NCI-H526 treated with DMSO at 0.1 percent for 48 hours (cell line): ENCODE measurements at regions not wholly inside any gene's neighbourhood (a gene's known extent, or its start where the extent isn't known, plus 50 kb on each side); places are given as distances from the start of the nearest gene placed in this dataset.
A peak's percentile ranks its signal among the peaks of the same experiment; 100 is the strongest.
"Not testable (repeated sequence)": the region's sequence is repeated elsewhere in the genome, so short reads cannot be mapped to it uniquely, and the experiment has no call there.

Experiments used
- DNase-seq: peaks from one replicate; lab custom pipeline; 2025; lab: John Stamatoyannopoulos, UW

DNA sequence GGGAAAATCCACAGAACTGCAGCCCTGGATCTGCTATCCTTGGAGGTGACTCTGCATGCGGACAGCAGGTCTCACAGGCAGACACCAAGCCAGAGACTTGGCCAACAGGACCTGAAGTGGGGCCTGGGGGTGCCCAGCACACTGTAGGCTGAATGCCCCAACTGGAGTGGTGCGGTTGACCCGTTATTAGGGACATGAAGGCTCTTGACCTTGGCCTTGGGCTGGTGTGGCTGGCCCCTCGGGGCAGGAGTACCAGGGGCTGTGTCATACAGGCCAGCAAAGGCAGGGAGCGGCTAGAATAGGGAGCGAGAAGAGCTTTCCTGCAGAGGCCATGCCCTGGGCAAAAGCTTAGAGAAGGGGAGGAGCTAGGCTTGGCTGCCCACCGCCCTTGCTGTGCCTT lies 153.2 kb upstream of the MVB12B start:
- no peak for DNase-seq

GRCh38 chr9:126173929-126174328 lies 152.7 kb upstream of the MVB12B start:
- no peak for DNase-seq

DNA sequence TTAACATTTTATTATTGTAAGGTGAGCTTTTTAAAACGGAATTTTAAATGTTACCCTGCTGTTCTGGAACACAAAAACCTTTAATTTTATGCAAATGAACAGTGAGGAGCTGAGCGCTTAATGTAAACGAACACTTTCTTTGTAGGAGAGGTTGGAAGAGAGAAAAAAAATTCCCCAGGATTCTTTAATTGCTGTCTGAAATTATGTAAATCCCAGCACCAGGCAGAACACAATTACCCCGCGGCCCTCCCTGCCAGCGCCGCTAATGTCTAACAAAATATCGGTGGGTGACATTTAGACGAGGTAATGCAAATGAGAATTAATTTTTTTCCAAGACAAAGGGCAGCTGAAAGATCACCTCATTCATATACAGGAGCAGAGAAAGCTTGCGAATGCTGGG lies 143.4 kb upstream of the MVB12B start:
- DNase-seq, result peak; percentile 76

GRCh38 chr9:126190994-126191393 lies 135.6 kb upstream of the MVB12B start:
- not testable (repeated sequence) for DNase-seq

GRCh38 chr9:126198854-126199253 lies 127.8 kb upstream of the MVB12B start:
- no peak for DNase-seq

DNA sequence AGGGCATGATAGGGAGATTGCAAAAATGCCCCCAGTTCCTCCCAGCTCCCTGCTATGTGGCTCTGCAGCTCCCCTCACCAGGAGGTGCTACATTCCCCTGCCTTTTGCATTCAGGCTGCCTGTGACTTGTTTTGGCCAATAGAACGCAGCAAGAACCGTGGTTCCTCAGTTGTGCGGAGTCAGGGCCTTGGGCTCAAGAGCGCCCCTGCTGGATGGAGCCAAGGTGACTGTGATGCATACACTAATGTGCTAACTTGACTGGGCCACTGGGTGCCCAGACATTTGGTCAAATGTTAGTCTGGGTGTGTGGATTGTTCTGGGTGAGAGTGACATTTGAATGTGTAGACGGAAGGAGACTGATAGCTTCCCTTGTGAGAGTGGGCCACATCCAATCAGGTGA lies 123.3 kb upstream of the MVB12B start:
- DNase-seq, result no peak

- no peak for DNase-seq
Observed at GRCh38 chr9:126204197-126204596, 122.4 kb upstream of the MVB12B start.

DNA sequence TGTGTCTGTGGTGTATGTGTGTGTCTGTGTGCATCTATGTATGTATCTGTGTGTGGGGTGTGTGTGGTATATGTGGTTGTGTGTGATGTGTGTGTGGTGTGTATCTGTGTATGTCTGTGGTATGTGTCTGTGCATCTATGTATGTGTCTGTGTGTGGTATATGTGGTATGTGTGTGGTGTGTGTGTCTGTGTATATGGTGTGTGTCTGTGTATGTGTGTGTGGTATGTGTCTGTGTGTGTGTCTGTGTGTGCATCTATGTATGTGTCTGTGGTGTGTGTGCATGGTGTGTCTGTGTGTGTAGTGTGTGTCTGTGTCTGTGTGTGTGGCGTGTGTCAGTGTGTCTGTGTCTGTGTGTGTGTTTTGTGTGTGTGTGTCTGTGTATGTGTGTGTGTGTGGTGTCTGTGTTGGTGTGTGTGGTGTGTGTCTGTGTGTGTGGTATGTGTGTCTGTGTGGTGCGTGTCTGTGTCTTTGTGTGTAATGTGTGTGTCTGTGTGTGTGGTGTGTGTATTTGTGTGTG lies 121.9 kb upstream of the MVB12B start:
- no peak for DNase-seq

- no peak for DNase-seq
Observed at GRCh38 chr9:126205265-126205664, 121.4 kb upstream of the MVB12B start.

GRCh38 chr9:126205845-126206498 lies 120.7 kb upstream of the MVB12B start:
- no peak for DNase-seq

- DNase-seq, result no peak
Observed at GRCh38 chr9:126207256-126207655, 119.4 kb upstream of the MVB12B start.

- no peak for DNase-seq
Observed at GRCh38 chr9:126208216-126208758, 118.3 kb upstream of the MVB12B start.

- DNase-seq, result no peak
Observed at GRCh38 chr9:126211441-126212074, 115.1 kb upstream of the MVB12B start.

- DNase-seq, result no peak
Observed at GRCh38 chr9:126215486-126215885, 111.1 kb upstream of the MVB12B start.

DNA sequence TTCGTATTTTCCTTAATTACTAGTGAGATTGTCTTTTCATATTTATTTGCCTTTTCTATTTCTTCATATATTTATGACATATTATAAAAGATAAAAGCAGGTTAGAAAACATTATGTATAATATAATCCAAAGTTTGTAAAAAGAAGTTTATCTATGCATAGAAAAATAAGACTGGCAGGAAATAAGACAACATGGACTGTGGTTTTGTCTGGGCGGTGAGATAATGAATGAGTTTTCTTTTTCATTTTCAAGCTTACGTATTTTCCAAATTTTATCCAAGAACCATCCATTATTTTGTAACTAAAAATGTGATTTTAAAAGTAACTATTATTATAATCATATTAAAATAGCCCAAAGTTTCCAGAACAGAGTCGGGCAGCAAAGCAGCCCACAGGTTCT lies 109.8 kb upstream of the MVB12B start:
- no peak for DNase-seq

DNA sequence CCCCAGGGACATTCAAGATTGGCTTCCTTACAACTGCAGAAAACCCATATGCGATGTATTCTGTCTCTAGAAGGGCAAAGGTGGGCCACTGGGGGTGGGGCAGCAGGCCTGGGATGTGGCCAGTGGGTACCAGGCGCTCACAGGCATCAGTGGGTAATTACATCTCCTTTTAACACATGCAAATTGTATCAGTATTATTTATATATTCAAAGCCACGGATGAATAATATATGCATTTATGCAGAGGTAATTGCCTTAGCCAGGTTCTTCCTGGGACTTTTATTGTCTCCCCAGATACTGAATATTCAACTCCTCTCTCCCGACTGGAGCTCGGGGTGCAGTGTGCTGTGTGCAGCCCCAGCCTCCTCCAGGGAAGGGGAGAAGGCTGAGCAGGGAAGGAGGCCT lies 109.4 kb upstream of the MVB12B start:
- DNase-seq, result peak; percentile 76

DNA sequence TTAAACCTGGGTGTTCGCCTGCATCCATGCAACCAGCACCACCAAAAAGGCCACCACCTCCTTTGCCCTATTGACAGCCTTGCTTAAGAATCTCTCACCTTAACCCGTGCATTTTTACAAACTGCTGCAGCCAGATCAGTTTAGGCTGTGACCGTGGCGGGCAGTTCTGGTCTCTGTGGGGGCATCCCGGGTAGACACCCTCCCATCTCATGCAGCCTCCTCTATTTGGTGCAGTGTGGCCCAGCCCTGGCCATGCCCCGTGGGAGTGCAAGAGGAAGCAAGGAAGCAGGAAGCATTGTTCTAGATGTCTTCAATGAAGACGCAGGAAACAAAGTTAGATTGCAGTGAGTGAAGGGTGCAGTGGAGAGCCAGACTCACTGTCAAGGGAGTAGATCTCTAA lies 108.8 kb upstream of the MVB12B start:
- no peak for DNase-seq

GRCh38 chr9:126218359-126219125 lies 108.1 kb upstream of the MVB12B start:
- no peak for DNase-seq

- no peak for DNase-seq
Observed at GRCh38 chr9:126219166-126219565, 107.5 kb upstream of the MVB12B start.

DNA sequence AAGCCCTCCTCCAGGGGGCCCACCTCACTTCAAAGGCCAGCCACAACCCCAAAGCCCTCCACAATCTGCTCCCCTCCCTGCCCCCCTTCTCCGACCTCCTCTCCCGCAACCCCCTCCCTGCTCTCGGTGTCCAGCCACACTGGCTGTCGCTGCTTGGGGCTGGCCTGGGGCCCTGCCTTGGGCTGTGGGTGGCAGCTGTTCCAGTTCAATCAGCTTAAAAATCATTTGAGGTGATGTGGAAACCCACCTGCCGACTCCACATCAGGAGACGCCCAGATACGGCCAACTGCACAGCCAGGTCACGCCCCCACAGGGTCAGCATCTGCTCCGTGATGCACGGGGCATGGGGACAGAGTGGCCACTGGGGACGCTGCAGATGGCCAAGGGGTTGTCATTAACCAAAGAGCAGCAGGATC lies 107.0 kb upstream of the MVB12B start:
- DNase-seq, result no peak

DNA sequence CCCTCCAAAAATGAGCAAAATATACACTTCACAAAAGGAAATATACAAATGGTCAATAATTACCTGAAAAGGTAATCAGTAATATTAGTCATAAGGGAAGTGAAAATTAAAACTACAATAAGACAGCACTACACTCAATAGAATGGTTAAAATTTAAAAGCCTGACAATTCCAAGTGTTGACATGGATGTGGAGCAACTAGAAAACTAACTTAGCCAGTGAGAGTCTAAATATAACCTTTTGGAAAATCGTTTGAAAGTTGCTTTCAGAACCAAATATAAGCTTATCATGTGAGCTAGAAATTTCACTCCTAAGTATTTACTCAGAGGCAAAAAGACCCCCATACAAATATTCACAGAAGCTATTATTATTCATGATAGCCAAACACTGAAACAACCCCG lies 105.1 kb upstream of the MVB12B start:
- DNase-seq, result no peak

- no peak for DNase-seq
Observed at GRCh38 chr9:126222363-126222834, 104.2 kb upstream of the MVB12B start.
